K562 (cell line): ENCODE measurements at regions not wholly inside any gene's neighbourhood (a gene's known extent, or its start where the extent isn't known, plus 50 kb on each side); places are given as distances from the start of the nearest gene placed in this dataset.

Experiments
- ATAC-seq: fragments of 200-7000 bp; cut with Tn5 transposase; 3 replicates; pipeline ENCODE4 v1.9.1; 2020; ENCODE audit warnings: moderate library complexity
- BruUV-seq: library from RNA; stranded (reverse); fragments of 400-500 nt; replicated peaks from 2 replicates; lab custom pipeline; 2021; lab: Mats Ljungman, UMichigan
- CTCF ChIA-PET: fragments of 300-600 bp; formaldehyde crosslinking; extraction: SDS; loops from one replicate; lab custom pipeline; 2021; ENCODE audit warnings: low intra/inter-chr PET ratio; lab: Yijun Ruan, JAX
- POLR2A ChIA-PET: fragments of 300-600, 350-650 bp; sonication (Branson Sonifier 250); formaldehyde crosslinking; extraction: SDS; loops from one replicate; lab custom pipeline; 2021; ENCODE audit warnings: antibody characterized with exemption, inconsistent platforms; lab: Yijun Ruan, JAX
- DNase-seq, 4 experiments: peaks; one replicate each; pipeline versions ENCODE4 v3.0.0 to v3.0.0-alpha.2; 2011 to 2018; ENCODE audit warnings: low spot score in 3 of 4, mixed read lengths in 3 of 4; ENCODE audit errors: extremely low read depth in 1 of 4
- FAIRE-seq: peaks from 2 replicates; lab custom pipeline; 2011; peaks lifted over from hg19 to GRCh38; lab: Jason Lieb, UNC
- H2AFZ ChIP-seq: 2 replicates; pipeline ENCODE4 v1.6.0; 2011; ENCODE audit warnings: low read depth, low read length, control low read depth, inconsistent platforms
- H3K27ac ChIP-seq: fragments of 200-600 bp; 3 replicates; pipeline ENCODE4 v1.8.0; 2011; ENCODE audit warnings: low read depth, mild to moderate bottlenecking, control low read depth, inconsistent platforms, low read length, moderate library complexity, mixed read lengths; ENCODE audit errors: extremely low read depth
- H3K27me3 ChIP-seq, 2 experiments: fragments of 300-600 bp in 1 of 2; 2 replicates in 1 of 2; 3 replicates in 1 of 2; pipeline versions ENCODE4 v1.6.0 to v1.8.0; 2011; ENCODE audit warnings: inconsistent platforms in 2 of 2, low read length in 2 of 2, mild to moderate bottlenecking in 1 of 2, mixed read lengths in 1 of 2, moderate library complexity in 1 of 2; ENCODE audit not compliant: control insufficient read depth in 2 of 2, insufficient read depth in 2 of 2
- H3K36me3 ChIP-seq: fragments of 300-600 bp; 3 replicates; pipeline ENCODE4 v1.8.0; 2011; ENCODE audit warnings: mild to moderate bottlenecking, low read length, inconsistent platforms; ENCODE audit not compliant: control insufficient read depth, insufficient read depth
- H3K4me1 ChIP-seq, 2 experiments: fragments of 200-600 bp in 1 of 2; replicated peaks in 1 of 2; 2 replicates in 1 of 2; 3 replicates in 1 of 2; pipeline versions ENCODE4 v1.5.1 to v1.8.0; 2011; ENCODE audit warnings: inconsistent platforms in 2 of 2, low read length in 2 of 2, mild to moderate bottlenecking in 1 of 2, mixed read lengths in 1 of 2, moderate library complexity in 1 of 2; ENCODE audit not compliant: control insufficient read depth in 2 of 2, insufficient read depth in 2 of 2
- H3K4me2 ChIP-seq: 2 replicates; pipeline ENCODE4 v1.6.1; 2011; ENCODE audit warnings: low read length, control low read depth, inconsistent platforms, mixed read lengths; ENCODE audit not compliant: insufficient read depth
- H3K4me3 ChIP-seq: fragments of 200-600 bp; sonication (generic), shearing (Covaris generic); 2 replicates; pipeline ENCODE4 v1.5.1; 2016; ENCODE audit warnings: control low read depth, inconsistent platforms
- H3K79me2 ChIP-seq: fragments of 200-600 bp; 3 replicates; pipeline ENCODE4 v1.8.0; 2011; ENCODE audit warnings: low read length, inconsistent platforms; ENCODE audit not compliant: control insufficient read depth, insufficient read depth
- H3K9ac ChIP-seq, 2 experiments: 2 replicates each; pipeline versions ENCODE4 v1.6.0 to v1.6.1; 2011; ENCODE audit warnings: low read depth in 2 of 2, low read length in 2 of 2, control low read depth in 1 of 2, inconsistent platforms in 1 of 2, mild to moderate bottlenecking in 1 of 2, mixed read lengths in 1 of 2; ENCODE audit not compliant: insufficient read depth in 1 of 2
- H3K9me1 ChIP-seq: one replicate; pipeline ENCODE4 v1.6.0; 2011; ENCODE audit warnings: inconsistent platforms, mild to moderate bottlenecking, low read length, moderate library complexity; ENCODE audit not compliant: control insufficient read depth, insufficient read depth
- H3K9me3 ChIP-seq: replicated peaks from 2 replicates; pipeline ENCODE4 v1.5.1; 2011; ENCODE audit warnings: low read depth, low read length, inconsistent platforms; ENCODE audit not compliant: control insufficient read depth, insufficient read depth
- H4K20me1 ChIP-seq: replicated peaks from 2 replicates; pipeline ENCODE4 v1.6.1; 2011; ENCODE audit warnings: low read length, inconsistent platforms, mixed read lengths; ENCODE audit not compliant: control insufficient read depth, insufficient read depth
- AFF4 ChIP-seq: sonication (generic); formaldehyde crosslinking; IDR thresholded peaks from 2 replicates; pipeline ENCODE4 v1.8.0; 2023; ENCODE audit warnings: mild to moderate bottlenecking, missing genetic modification reagents
- SMAD2 ChIP-seq: fragments of 150-350 bp; IDR thresholded peaks from 2 replicates; pipeline ENCODE4 v1.6.1; 2014; ENCODE audit warnings: low read depth, mild to moderate bottlenecking, low read length
- ZBTB17 ChIP-seq: fragments of 450-650 bp; formaldehyde crosslinking; IDR thresholded peaks from 2 replicates; pipeline ENCODE4 v1.4.0; 2020; ENCODE audit warnings: mild to moderate bottlenecking
- ZNF175 ChIP-seq: fragments of 200-800 bp; sonication (Bioruptor generic); IDR thresholded peaks from 2 replicates; pipeline ENCODE4 v1.6.1; 2016; ENCODE audit warnings: low read depth, mild to moderate bottlenecking, missing genetic modification characterization, missing compliant biosample characterization
- WGBS: fragments of 100-300 bp; shearing (Covaris generic); methylation state at CpG from one replicate; pipeline ENCODE4 v1.1.6; 2016; ENCODE audit warnings: low coverage, mixed read lengths; ENCODE audit not compliant: insufficient coverage; ENCODE audit errors: missing lambda C conversion rate; 5-methylcytosine and 5-hydroxymethylcytosine counted together
- in situ Hi-C: fragments of 300-500 bp; cut with MboI; formaldehyde crosslinking; loops from 4 replicates; pipeline ENCODE4 v1.15.0; 2018; ENCODE audit warnings: inconsistent platforms, mixed read lengths
- intact Hi-C: fragments of 100-400 bp; cut with micrococcal nuclease; formaldehyde crosslinking; loops from 2 replicates; pipeline ENCODE4 v1.14.2; 2022
- TF ChIP-seq, protein P1 (sequence below): fragments of 450-650 bp; formaldehyde crosslinking; IDR thresholded peaks from 2 replicates; pipeline ENCODE4 v1.4.0; 2022; ENCODE audit warnings: missing genetic modification characterization

- WGBS = 7% methylated on average over 3 of the region's 3 CpGs
- Histone ChIP-seq H3K79me2 (no peaks in the 10 kb centered on the region), H3K36me3 (no peaks in the 10 kb centered on the region), H4K20me1 (no peaks in the 10 kb centered on the region), H3K4me3 (no peak overlapping the region), H3K27me3 (no peaks in the 10 kb centered on the region), H3K27ac (no peak overlapping the region), H2AFZ (no peak overlapping the region), H3K4me1 (no peaks in the 10 kb centered on the region), H3K9ac (no peak overlapping the region), H3K9me3 (no peaks in the 10 kb centered on the region), H3K9me1 (no peaks in the 10 kb centered on the region), H3K4me2 (no peak overlapping the region)
- ATAC-seq (no peak), DNase-seq (no peak), FAIRE-seq (no peak)
- BruUV-seq = no TSS peak
- POLR2A ChIA-PET = no interaction called here
- in situ Hi-C loops (no loop called here), intact Hi-C loops (loop anchor here (10.0 kb wide), 1 partner anchor 143 kb away; no protein-coding TSS in a partner anchor)
- CTCF ChIA-PET = interaction anchor here (1.0 kb wide), 1 partner anchor 239 kb away, joined by 3 read pairs; no protein-coding TSS in a partner anchor
- no peak for TF ChIP-seq AFF4 (CRISPR knock-in tag)
- TF ChIP-seq SMAD2 = no peak
- TF ChIP-seq, protein P1, sequence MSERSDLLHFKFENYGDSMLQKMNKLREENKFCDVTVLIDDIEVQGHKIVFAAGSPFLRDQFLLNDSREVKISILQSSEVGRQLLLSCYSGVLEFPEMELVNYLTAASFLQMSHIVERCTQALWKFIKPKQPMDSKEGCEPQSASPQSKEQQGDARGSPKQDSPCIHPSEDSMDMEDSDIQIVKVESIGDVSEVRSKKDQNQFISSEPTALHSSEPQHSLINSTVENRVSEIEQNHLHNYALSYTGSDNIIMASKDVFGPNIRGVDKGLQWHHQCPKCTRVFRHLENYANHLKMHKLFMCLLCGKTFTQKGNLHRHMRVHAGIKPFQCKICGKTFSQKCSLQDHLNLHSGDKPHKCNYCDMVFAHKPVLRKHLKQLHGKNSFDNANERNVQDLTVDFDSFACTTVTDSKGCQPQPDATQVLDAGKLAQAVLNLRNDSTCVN (CRISPR knock-in tag) = no peak
- no peak for TF ChIP-seq ZNF175 (CRISPR knock-in tag)
- TF ChIP-seq ZBTB17 (CRISPR knock-in tag) = no peak
Observed at GRCh38 chr9:1941989-1942388, 73.2 kb upstream of the SMARCA2 start.
